ENCODE measurements at regions not wholly inside any gene's neighbourhood (a gene's known extent, or its start where the extent isn't known, plus 50 kb on each side); places are given as distances from the start of the nearest gene placed in this dataset.

DNA sequence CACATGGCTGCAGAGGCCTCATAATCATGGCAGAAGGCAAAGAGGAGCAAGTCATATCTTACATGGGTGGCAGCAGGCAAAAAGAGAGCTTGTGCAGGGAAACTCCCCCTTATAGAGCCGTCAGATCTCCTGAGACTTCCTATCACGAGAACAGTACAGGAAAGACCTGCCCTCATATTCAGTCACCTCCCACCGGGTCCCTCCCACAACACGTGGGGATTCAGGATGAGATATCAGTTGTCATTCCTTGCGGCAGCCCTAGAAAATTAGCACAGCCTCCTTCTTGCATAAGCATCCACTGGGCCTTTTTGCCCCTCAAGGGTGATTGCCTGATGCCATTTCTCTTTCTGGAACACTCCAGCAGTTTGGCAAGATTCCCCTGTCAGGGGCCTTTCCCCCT is 61.7 kb upstream of the STX18 start:
- Histone ChIP-seq H3K36me3 (no peaks in the 10 kb centered on the region), H3K27ac (no peak overlapping the region), H3K4me3 (no peak overlapping the region), H3K27me3 (no peaks in the 10 kb centered on the region), H3K4me1 (no peaks in the 10 kb centered on the region), H3K9me3 (no peaks in the 10 kb centered on the region)
- TF ChIP-seq POLR2AphosphoS5 (IDR thresholded peaks at IDR 0.05; ENCODE audit: insufficient read depth in 1 of 2, low read depth in 1 of 2): no peak
- no peak for TF ChIP-seq POLR2A (IDR thresholded peaks at IDR 0.05)
- no peak for TF ChIP-seq CTCF (IDR thresholded peaks at IDR 0.05)
- intact Hi-C loops (cut with DNase I): no loop called here
- DNase-seq (ENCODE audit: extremely low spot score in 2 of 2): no peak

DNA sequence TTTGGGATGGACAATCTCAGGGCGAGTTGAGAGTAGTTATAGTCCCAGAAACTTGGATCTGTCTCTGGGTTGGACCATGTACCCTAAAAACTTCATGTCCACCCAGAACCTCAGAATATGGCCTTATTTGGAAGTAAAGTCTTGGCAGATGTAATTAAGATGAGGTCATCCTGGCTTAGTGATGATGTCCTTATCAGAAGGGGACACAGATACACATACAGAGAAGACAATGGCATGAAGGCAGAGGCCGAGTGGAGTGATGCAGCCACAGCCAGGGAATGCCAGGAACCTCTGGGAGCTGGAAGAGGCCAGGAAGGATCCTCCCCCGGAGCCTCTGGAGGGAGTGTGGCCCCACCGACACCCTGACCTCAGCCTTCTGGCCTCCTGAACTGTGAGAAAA is 61.2 kb upstream of the STX18 start:
- DNase-seq (ENCODE audit: extremely low spot score in 2 of 2): no peak
- intact Hi-C loops (cut with DNase I): no loop called here
- Histone ChIP-seq H3K36me3 (no peaks in the 10 kb centered on the region), H3K4me3 (no peak overlapping the region), H3K4me1 (no peaks in the 10 kb centered on the region), H3K27me3 (no peaks in the 10 kb centered on the region), H3K27ac (no peak overlapping the region), H3K9me3 (no peaks in the 10 kb centered on the region)
- no peak for TF ChIP-seq POLR2A (IDR thresholded peaks at IDR 0.05)
- no peak for TF ChIP-seq POLR2AphosphoS5 (IDR thresholded peaks at IDR 0.05; ENCODE audit: insufficient read depth in 1 of 2, low read depth in 1 of 2)

GRCh38 chr4:4602468-4602867 is 60.6 kb upstream of the STX18 start:
- Histone ChIP-seq H3K27me3 (no peaks in the 10 kb centered on the region), H3K9me3 (no peaks in the 10 kb centered on the region), H3K27ac (no peak overlapping the region), H3K36me3 (no peaks in the 10 kb centered on the region), H3K4me3 (no peak overlapping the region), H3K4me1 (no peaks in the 10 kb centered on the region)
- intact Hi-C loops (cut with DNase I): no loop called here
- TF ChIP-seq POLR2AphosphoS5 (IDR thresholded peaks at IDR 0.05; ENCODE audit: insufficient read depth in 1 of 2, low read depth in 1 of 2): no peak
- no peak for TF ChIP-seq POLR2A (IDR thresholded peaks at IDR 0.05)
- no peak for TF ChIP-seq CTCF (IDR thresholded peaks at IDR 0.05)
- DNase-seq (ENCODE audit: extremely low spot score in 2 of 2): no peak

DNA sequence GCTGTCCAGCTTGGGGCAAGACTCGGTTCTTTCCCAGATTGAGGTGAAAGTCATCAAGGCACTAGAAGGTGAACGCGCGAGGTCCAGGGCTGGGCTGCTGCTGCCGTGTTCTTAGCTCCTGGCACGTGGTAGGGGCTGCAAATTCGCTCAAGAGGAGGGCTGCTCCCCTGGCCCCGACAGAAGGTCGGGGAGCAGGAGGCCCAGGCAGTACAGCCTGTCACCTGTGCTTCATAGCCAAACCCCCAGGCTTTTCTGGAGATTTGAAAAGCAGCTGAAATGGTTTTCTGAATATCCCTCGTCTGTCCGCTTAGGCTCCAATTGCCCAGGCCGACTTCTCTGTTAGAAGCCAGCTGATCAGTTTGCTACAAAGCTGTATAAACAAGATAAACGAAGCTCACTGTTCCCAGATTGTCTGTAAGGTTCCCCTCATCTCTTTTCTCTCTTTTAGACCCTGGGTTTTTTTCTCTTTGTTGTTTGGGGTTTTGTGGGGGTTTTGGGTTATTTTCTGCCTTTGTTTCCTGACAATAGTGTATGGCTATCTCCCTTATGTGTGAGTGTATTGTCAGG is 60.0 kb upstream of the STX18 start:
- Histone ChIP-seq H3K27me3 (no peaks in the 10 kb centered on the region), H3K27ac (no peak overlapping the region), H3K4me1 (no peaks in the 10 kb centered on the region), H3K4me3 (no peak overlapping the region), H3K9me3 (no peaks in the 10 kb centered on the region), H3K36me3 (no peaks in the 10 kb centered on the region)
- DNase-seq (ENCODE audit: extremely low spot score in 2 of 2): no peak
- TF ChIP-seq CTCF (IDR thresholded peaks at IDR 0.05): no peak
- TF ChIP-seq POLR2AphosphoS5 (IDR thresholded peaks at IDR 0.05; ENCODE audit: insufficient read depth in 1 of 2, low read depth in 1 of 2): no peak
- TF ChIP-seq POLR2A (IDR thresholded peaks at IDR 0.05): no peak
- intact Hi-C loops (cut with DNase I): no loop called here

- TF ChIP-seq POLR2A (IDR thresholded peaks at IDR 0.05): no peak
- no peak for TF ChIP-seq CTCF (IDR thresholded peaks at IDR 0.05)
- no peak for TF ChIP-seq POLR2AphosphoS5 (IDR thresholded peaks at IDR 0.05; ENCODE audit: insufficient read depth in 1 of 2, low read depth in 1 of 2)
- Histone ChIP-seq H3K27ac (no peak overlapping the region), H3K27me3 (no peaks in the 10 kb centered on the region), H3K4me3 (no peak overlapping the region), H3K9me3 (no peaks in the 10 kb centered on the region), H3K4me1 (no peaks in the 10 kb centered on the region), H3K36me3 (no peaks in the 10 kb centered on the region)
- intact Hi-C loops (cut with DNase I): no loop called here
- DNase-seq (ENCODE audit: extremely low spot score in 2 of 2): no peak
Measured at GRCh38 chr4:4599481-4600275, 57.8 kb upstream of the STX18 start.

All from vagina (tissue), 2 donors.